PC-9 (cell line): ENCODE measurements at regions not wholly inside any gene's neighbourhood (a gene's known extent, or its start where the extent isn't known, plus 50 kb on each side); places are given as distances from the start of the nearest gene placed in this dataset.

Experiments used
- BruUV-seq: library from RNA; stranded (reverse); fragments of 400-500 nt; replicated peaks from 2 replicates; lab custom pipeline; 2021; lab: Mats Ljungman, UMichigan
- CTCF ChIA-PET: fragments of 300-600 bp; sonication (Branson Sonifier 250); formaldehyde crosslinking; loops from one replicate; lab custom pipeline; 2022; ENCODE audit warnings: antibody characterized with exemption; lab: Charles Lee
- POLR2A ChIA-PET: fragments of 300-600 bp; sonication (Branson Sonifier 250); formaldehyde crosslinking; loops from one replicate; lab custom pipeline; 2022; ENCODE audit warnings: antibody characterized with exemption; ENCODE audit not compliant: unreplicated experiment; lab: Charles Lee
- DNase-seq, 2 experiments: peaks; one replicate each; pipeline versions ENCODE4 v3.0.0 to v3.0.0-alpha.2; 2015 to 2022; ENCODE audit warnings: mixed read lengths in 1 of 2
- H2AFZ ChIP-seq: fragments of 200-600 bp; sonication (generic); 2 replicates; pipeline ENCODE4 v1.8.1; 2017; ENCODE audit warnings: antibody characterized with exemption
- H3F3A ChIP-seq: fragments of 200-600 bp; sonication (generic); 2 replicates; pipeline ENCODE4 v1.8.1; 2017; ENCODE audit warnings: antibody characterized with exemption, mild to moderate bottlenecking, low read depth; ENCODE audit not compliant: insufficient read depth
- H3K27ac ChIP-seq: fragments of 200-600 bp; sonication (generic); 2 replicates; pipeline ENCODE4 v1.6.1; 2016; ENCODE audit warnings: mixed run types
- H3K27me3 ChIP-seq: fragments of 200-600 bp; sonication (generic); 2 replicates; pipeline ENCODE4 v1.6.1; 2016; ENCODE audit warnings: low read depth, mixed run types; ENCODE audit not compliant: insufficient read depth
- H3K36me3 ChIP-seq: fragments of 200-600 bp; sonication (generic); 2 replicates; pipeline ENCODE4 v1.6.1; 2016; ENCODE audit warnings: low read depth, mixed run types
- H3K4me1 ChIP-seq: fragments of 200-600 bp; sonication (generic); replicated peaks from 2 replicates; pipeline ENCODE4 v1.6.1; 2016; ENCODE audit warnings: mixed run types; ENCODE audit not compliant: insufficient read depth
- H3K4me2 ChIP-seq: fragments of 200-600 bp; sonication (generic); 2 replicates; pipeline ENCODE4 v1.6.1; 2017; ENCODE audit warnings: mixed run types
- H3K4me3 ChIP-seq: fragments of 200-600 bp; sonication (generic); 2 replicates; pipeline ENCODE4 v1.6.1; 2016; ENCODE audit warnings: mixed run types
- H3K79me2 ChIP-seq: fragments of 200-600 bp; sonication (generic); 2 replicates; pipeline ENCODE4 v1.6.1; 2017; ENCODE audit warnings: low read depth, mixed run types
- H3K9me2 ChIP-seq: fragments of 200-600 bp; sonication (generic); 2 replicates; pipeline ENCODE4 v1.8.1; 2017; ENCODE audit warnings: mild to moderate bottlenecking; ENCODE audit not compliant: insufficient read depth
- H3K9me3 ChIP-seq: fragments of 200-600 bp; sonication (generic); 2 replicates; pipeline ENCODE4 v1.8.1; 2016; ENCODE audit warnings: low read depth; ENCODE audit not compliant: insufficient read depth
- H4K20me1 ChIP-seq: fragments of 200-600 bp; sonication (generic); 2 replicates; pipeline ENCODE4 v1.8.1; 2017; ENCODE audit not compliant: insufficient read depth
- CTCF ChIP-seq: fragments of 200-600 bp; sonication (generic); conservative IDR thresholded peaks from 2 replicates; pipeline ENCODE4 v1.6.1; 2017; ENCODE audit warnings: mixed run types, antibody characterized with exemption, mild to moderate bottlenecking, moderate library complexity
- EZH2 ChIP-seq: fragments of 200-600 bp; sonication (generic); IDR thresholded peaks from 2 replicates; pipeline ENCODE4 v1.8.0; 2017; ENCODE audit warnings: antibody characterized with exemption, low read depth
- intact Hi-C: fragments of 100-400 bp; cut with micrococcal nuclease; formaldehyde crosslinking; loops from one replicate; pipeline ENCODE4 v1.10.0; 2022; ENCODE audit not compliant: unreplicated experiment

- intact Hi-C loops = no loop called here
- Histone ChIP-seq H3K27ac (no peak overlapping the region), H3K4me1 (no peaks in the 10 kb centered on the region), H4K20me1 (no peaks in the 10 kb centered on the region), H3K27me3 (no peaks in the 10 kb centered on the region), H3K4me3 (no peak overlapping the region), H2AFZ (no peak overlapping the region), H3K9me2 (no peaks in the 10 kb centered on the region), H3K79me2 (no peaks in the 10 kb centered on the region), H3K36me3 (no peaks in the 10 kb centered on the region), H3K4me2 (no peak overlapping the region), H3F3A (no peaks in the 10 kb centered on the region), H3K9me3 (no peaks in the 10 kb centered on the region; the same call in 1 of the 2 replicates)
- ChIA-PET POLR2A (interaction anchor here (0.6 to 0.7 kb wide), 2 partner anchors 95 to 362 kb away, joined by 3 to 4 read pairs; no protein-coding TSS in a partner anchor), CTCF (no interaction called here)
- no TSS peak for BruUV-seq
- no peak for DNase-seq
- TF ChIP-seq EZH2 (no peak), CTCF (no peak)
These were observed 193.7 kb downstream of the ENC1 start for GRCh38 chr5:74446725-74447241.

GRCh38 chr5:74442466-74442865 is 198.1 kb downstream of the ENC1 start:
- H3K4me1 ChIP-seq = no peaks in the 10 kb centered on the region
- POLR2A ChIA-PET = interaction anchor here (0.7 kb wide), 1 partner anchor 134 kb away, joined by 3 read pairs; no protein-coding TSS in a partner anchor
- no TSS peak for BruUV-seq

GRCh38 chr5:74441616-74442015 is 198.9 kb downstream of the ENC1 start:
- no peak for DNase-seq
- Histone ChIP-seq H3K4me1 (no peaks in the 10 kb centered on the region), H3F3A (no peaks in the 10 kb centered on the region), H3K36me3 (no peaks in the 10 kb centered on the region), H3K9me3 (no peaks in the 10 kb centered on the region), H3K4me3 (no peak overlapping the region), H3K4me2 (no peak overlapping the region), H3K27ac (no peak overlapping the region), H3K79me2 (no peaks in the 10 kb centered on the region), H2AFZ (no peak overlapping the region), H3K27me3 (no peaks in the 10 kb centered on the region), H4K20me1 (no peaks in the 10 kb centered on the region), H3K9me2 (no peaks in the 10 kb centered on the region)
- no TSS peak for BruUV-seq
- TF ChIP-seq EZH2 (no peak), CTCF (no peak)
- intact Hi-C loops = no loop called here
- POLR2A ChIA-PET = no interaction called here
- CTCF ChIA-PET = no interaction called here

More at GRCh38 chr5:74442466-74442865, 198.1 kb downstream of the ENC1 start:
- no peaks in the 10 kb centered on the region for H3K36me3 ChIP-seq
- TF ChIP-seq CTCF (no peak), EZH2 (no peak)
- H4K20me1 ChIP-seq = no peaks in the 10 kb centered on the region
- H2AFZ ChIP-seq = no peak overlapping the region
- no peaks in the 10 kb centered on the region for H3K9me3 ChIP-seq
- DNase-seq = no peak
- H3K27me3 ChIP-seq = no peaks in the 10 kb centered on the region
- CTCF ChIA-PET = no interaction called here
- H3F3A ChIP-seq = no peaks in the 10 kb centered on the region
- no peaks in the 10 kb centered on the region for H3K79me2 ChIP-seq
- no peak overlapping the region for H3K4me3 ChIP-seq
- intact Hi-C loops = no loop called here
- H3K27ac ChIP-seq = no peak overlapping the region
- H3K9me2 ChIP-seq = no peaks in the 10 kb centered on the region
- H3K4me2 ChIP-seq = no peak overlapping the region
